Glutamatergic neuron (in vitro differentiated cells): ENCODE measurements at regions not wholly inside any gene's neighbourhood (a gene's known extent, or its start where the extent isn't known, plus 50 kb on each side); places are given as distances from the start of the nearest gene placed in this dataset.

Experiments
- DNase-seq: peaks from one replicate; pipeline ENCODE4 v3.0.0; 2022
- H3K27ac Mint-ChIP-seq: one replicate; pipeline ENCODE4 v1.8.0; 2020; ENCODE audit warnings: mild to moderate bottlenecking, mixed read lengths, inconsistent platforms; ENCODE audit not compliant: unreplicated experiment
- H3K27me3 Mint-ChIP-seq: one replicate; pipeline ENCODE4 v1.8.0; 2020; ENCODE audit warnings: mild to moderate bottlenecking, moderate library complexity, mixed read lengths, inconsistent platforms; ENCODE audit not compliant: unreplicated experiment
- H3K36me3 Mint-ChIP-seq: one replicate; pipeline ENCODE4 v1.8.0; 2020; ENCODE audit warnings: mild to moderate bottlenecking, mixed read lengths, inconsistent platforms; ENCODE audit not compliant: unreplicated experiment
- H3K4me1 Mint-ChIP-seq: one replicate; pipeline ENCODE4 v1.8.0; 2020; ENCODE audit warnings: mild to moderate bottlenecking, low read depth, mixed read lengths, inconsistent platforms; ENCODE audit not compliant: unreplicated experiment
- H3K4me3 Mint-ChIP-seq: one replicate; pipeline ENCODE4 v1.8.0; 2020; ENCODE audit warnings: mild to moderate bottlenecking, mixed read lengths, inconsistent platforms; ENCODE audit not compliant: unreplicated experiment
- H3K9me3 Mint-ChIP-seq: one replicate; pipeline ENCODE4 v1.8.0; 2020; ENCODE audit warnings: mild to moderate bottlenecking, moderate library complexity, mixed read lengths, inconsistent platforms; ENCODE audit not compliant: unreplicated experiment
- TF ChIP-seq, protein P1 (sequence below): fragments of 200-600 bp; sonication (generic); IDR thresholded peaks from one replicate; pipeline ENCODE4 v1.5.0; 2021; ENCODE audit not compliant: partially characterized antibody, unreplicated experiment

DNA sequence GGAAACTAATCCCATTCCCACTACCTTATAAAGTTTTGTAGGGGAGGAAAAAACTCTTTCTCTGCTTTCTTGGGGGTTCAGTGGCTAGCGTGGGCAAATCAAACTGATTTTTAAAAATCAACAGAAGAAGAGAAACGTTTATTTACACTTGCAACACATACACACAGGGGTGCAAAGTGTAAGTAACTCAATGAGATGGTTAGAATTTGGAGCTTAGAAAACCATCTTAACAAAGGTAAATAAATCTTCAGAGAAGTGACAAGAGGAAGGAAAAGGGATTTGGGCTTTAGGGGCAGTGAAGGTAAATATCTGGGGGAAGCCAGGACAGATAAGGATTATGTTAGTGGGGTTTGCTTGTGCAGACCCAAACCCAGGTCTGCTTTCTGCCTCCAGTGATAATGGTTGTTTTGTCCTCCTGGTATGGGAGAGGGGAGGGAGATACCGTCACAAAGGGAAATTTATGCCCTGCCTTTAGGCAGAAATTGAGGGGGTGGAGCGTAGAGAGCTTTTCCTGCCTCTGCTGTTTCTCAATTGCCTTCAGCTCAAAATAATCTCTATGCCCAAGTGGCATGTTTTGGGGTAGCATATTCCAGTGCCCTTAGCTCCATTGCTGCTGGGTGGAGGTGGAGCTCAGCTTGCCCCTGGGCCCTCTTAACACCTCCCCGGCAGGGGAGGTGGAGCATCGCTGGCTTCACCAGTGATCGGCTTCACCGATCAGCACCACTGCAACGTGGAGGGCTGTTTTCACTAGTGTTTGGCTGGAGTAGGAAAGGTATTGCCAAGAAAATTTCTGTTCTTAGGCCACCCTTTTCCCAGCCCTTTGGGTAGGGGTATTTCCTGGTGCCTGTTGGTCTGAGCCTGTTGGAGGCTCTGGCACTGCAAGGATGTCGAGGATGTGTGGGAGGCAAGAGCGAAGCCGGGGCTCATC is 92.2 kb downstream of the TEX51 start:
- H3K9me3 Mint-ChIP-seq, result peaks cover 3% of the 10 kb centered on the region
- no peaks in the 10 kb centered on the region for H3K4me1 Mint-ChIP-seq
- TF ChIP-seq, protein P1, sequence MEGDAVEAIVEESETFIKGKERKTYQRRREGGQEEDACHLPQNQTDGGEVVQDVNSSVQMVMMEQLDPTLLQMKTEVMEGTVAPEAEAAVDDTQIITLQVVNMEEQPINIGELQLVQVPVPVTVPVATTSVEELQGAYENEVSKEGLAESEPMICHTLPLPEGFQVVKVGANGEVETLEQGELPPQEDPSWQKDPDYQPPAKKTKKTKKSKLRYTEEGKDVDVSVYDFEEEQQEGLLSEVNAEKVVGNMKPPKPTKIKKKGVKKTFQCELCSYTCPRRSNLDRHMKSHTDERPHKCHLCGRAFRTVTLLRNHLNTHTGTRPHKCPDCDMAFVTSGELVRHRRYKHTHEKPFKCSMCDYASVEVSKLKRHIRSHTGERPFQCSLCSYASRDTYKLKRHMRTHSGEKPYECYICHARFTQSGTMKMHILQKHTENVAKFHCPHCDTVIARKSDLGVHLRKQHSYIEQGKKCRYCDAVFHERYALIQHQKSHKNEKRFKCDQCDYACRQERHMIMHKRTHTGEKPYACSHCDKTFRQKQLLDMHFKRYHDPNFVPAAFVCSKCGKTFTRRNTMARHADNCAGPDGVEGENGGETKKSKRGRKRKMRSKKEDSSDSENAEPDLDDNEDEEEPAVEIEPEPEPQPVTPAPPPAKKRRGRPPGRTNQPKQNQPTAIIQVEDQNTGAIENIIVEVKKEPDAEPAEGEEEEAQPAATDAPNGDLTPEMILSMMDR, result no peak
- DNase-seq, result no peak
- H3K27me3 Mint-ChIP-seq, result peaks cover 4% of the 10 kb centered on the region
- H3K27ac Mint-ChIP-seq, result no peak overlapping the region
- H3K36me3 Mint-ChIP-seq, result peaks cover 8% of the 10 kb centered on the region
- H3K4me3 Mint-ChIP-seq, result no peak overlapping the region

- DNase-seq, result no peak
- Mint-ChIP-seq H3K27me3 (no peaks in the 10 kb centered on the region), H3K36me3 (peaks cover 8% of the 10 kb centered on the region), H3K27ac (no peak overlapping the region), H3K4me3 (no peak overlapping the region), H3K9me3 (peaks cover 3% of the 10 kb centered on the region), H3K4me1 (no peaks in the 10 kb centered on the region)
- TF ChIP-seq, protein P1, result no peak
These were observed 95.7 kb downstream of the TEX51 start for GRCh38 chr2:126994340-126994777.

DNA sequence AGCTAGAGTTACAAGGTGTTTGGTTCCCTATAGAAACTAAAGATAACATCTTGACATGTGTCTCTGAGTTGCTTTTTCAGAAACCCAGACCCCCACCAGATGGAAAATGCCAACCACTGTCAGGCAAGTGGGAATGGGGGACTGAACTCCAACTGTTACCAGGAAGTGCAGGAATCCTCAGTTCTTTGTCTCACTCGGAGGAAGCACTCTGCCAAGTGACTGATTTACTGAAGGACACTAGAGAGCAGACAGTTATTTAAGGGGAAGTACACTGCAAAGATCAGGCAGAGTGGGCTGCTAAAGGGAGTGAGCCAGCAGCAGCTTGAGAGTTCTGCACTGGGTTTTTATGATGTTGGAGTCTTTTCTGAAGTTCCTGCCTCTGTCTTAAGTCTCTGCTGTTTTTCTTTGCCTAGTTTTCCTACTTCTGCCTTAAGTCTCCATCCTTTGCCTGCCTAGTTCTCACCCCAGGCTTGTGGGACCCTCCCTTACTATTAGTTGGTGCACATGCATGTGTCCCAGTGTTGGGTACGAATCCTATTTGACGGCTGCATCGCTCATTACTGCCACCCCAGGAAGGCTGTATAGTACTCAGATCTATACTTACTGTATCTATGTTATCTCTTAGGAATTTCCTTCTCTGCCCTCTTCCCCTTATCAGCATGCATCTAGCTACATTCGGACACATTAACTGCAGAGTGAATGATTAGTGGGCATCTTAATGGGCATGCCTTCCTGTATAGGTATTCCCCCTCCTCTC is 97.1 kb downstream of the TEX51 start:
- Mint-ChIP-seq H3K36me3 (no peaks in the 10 kb centered on the region), H3K4me1 (no peaks in the 10 kb centered on the region), H3K27me3 (no peaks in the 10 kb centered on the region), H3K9me3 (no peaks in the 10 kb centered on the region), H3K4me3 (no peak overlapping the region), H3K27ac (no peak overlapping the region)
- TF ChIP-seq, protein P1, result no peak
- no peak for DNase-seq

- Mint-ChIP-seq H3K4me3 (no peak overlapping the region), H3K27ac (no peak overlapping the region), H3K36me3 (no peaks in the 10 kb centered on the region), H3K4me1 (no peaks in the 10 kb centered on the region), H3K27me3 (no peaks in the 10 kb centered on the region), H3K9me3 (no peaks in the 10 kb centered on the region)
- TF ChIP-seq, protein P1, result no peak
- DNase-seq, result no peak
These were observed 97.6 kb downstream of the TEX51 start for GRCh38 chr2:126996378-126996699.
